ENCODE measurements at regions not wholly inside any gene's neighbourhood (a gene's known extent, or its start where the extent isn't known, plus 50 kb on each side); places are given as distances from the start of the nearest gene placed in this dataset.

GRCh38 chr1:68293609-68294366, 61.5 kb upstream of the WLS start:
- no peak for DNase-seq (ENCODE audit: low read depth in 4 of 4, low spot score in 2 of 4)

DNA sequence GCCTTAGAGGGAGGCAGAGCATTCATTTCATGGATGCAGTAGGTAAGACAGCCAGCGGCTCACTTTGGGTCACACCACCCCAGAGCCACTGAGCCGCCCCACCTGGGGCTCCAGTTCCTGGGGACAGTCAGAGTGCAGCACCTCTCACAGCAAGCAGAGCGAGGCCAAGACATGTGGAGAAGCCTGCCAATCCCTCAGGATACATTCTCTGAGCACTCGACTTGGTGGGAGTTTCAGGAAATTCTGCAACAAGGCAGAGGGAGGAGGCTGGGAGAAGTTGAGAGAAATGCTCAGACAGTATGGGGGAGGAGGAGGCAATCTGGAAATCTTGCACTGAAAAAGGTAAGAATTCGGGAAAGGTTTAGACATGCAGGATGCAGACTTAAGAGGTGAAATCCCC, 60.8 kb upstream of the WLS start:
- no peak for DNase-seq (ENCODE audit: low read depth in 4 of 4, low spot score in 2 of 4)

DNA sequence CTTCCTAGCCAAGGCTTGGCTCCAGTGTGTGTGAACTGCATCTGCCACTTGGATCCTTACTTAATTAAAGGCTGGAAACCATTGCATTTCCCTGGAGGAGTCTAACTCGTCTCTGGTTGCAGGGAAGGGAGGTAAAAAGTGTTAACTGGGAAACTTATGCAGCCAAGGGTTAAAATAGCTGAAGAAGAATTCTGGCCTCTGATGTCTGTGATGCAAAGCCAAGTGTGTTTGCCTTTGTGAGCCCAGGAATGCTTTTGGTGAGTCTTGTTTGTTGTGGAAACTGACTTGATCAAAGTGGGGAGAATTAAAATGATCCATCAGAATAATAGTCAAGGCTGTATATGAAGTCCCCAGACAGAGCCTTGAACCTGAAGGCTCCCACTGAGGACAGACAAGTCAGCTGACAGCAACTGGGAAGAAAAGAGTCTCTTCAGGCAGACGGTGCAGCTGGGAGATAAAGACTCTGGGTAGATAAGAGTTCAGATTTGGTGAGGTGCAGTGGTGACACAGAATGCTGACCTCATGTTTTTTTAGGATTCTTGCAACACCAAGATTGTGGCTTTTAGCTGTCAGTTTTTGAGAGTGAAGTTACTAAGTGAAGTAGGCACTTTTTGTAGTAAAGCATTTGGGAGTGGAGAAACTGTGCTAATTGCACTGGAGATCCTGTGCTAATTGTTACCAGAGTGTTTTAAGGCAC, 59.5 kb upstream of the WLS start:
- no peak for DNase-seq (ENCODE audit: low read depth in 4 of 4, low spot score in 2 of 4)

- DNase-seq (ENCODE audit: low read depth in 4 of 4, low spot score in 2 of 4): no peak
Measured at GRCh38 chr1:68287241-68287640, 54.9 kb upstream of the WLS start.

- DNase-seq (ENCODE audit: low read depth in 4 of 4, low spot score in 2 of 4): no peak
Measured at GRCh38 chr1:68285046-68285445, 52.7 kb upstream of the WLS start.

DNA sequence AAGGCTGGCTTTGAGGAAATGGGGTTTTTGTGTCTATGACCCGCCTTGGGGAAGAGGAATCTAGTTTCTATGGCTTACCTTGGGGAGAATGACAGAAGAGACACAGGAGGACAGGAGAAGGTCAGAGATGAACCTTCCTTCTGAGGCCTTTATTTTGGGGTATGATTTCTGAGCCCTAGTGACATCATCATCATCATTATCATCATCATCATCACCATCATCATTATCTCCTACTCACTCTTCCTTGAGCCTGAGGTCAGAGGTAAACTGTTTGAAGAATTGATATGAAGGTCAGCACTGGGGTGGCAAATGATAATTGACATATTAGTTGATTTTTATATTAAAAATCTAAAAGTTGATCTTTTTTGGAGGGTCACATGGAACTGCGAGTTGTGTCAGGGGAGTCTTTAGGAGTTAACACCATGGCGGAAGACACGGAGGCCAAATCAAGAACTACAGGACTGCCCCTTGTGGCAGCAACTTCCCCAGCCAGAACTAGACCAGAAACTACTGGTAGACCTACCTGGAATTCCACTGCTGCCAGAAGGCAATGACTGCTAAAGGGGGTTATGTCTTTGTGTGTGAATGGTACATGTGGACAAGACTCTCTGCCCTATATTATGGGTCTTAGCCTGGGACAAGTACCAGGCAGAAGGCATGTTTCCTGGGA, 49.8 kb upstream of the WLS start:
- DNase-seq (ENCODE audit: low read depth in 4 of 4, low spot score in 2 of 4): no peak

Measured in left renal cortex interstitium (tissue), 4 donors.